MM.1S (cell line): ENCODE measurements at regions not wholly inside any gene's neighbourhood (a gene's known extent, or its start where the extent isn't known, plus 50 kb on each side); places are given as distances from the start of the nearest gene placed in this dataset.

Experiments
- DNase-seq: peaks from one replicate; pipeline ENCODE4 v3.0.0-alpha.2; 2015
- H2AFZ ChIP-seq: fragments of 300-600 bp; sonication (generic); 2 replicates; pipeline ENCODE4 v1.6.0; 2016; ENCODE audit warnings: antibody characterized with exemption, low read length
- H3F3A ChIP-seq: fragments of 300-600 bp; sonication (generic); 2 replicates; pipeline ENCODE4 v1.6.1; 2016; ENCODE audit warnings: mild to moderate bottlenecking, antibody characterized with exemption, low read length, moderate library complexity, mixed read lengths; ENCODE audit not compliant: insufficient read depth
- H3K27ac ChIP-seq: fragments of 300-600 bp; sonication (generic); 2 replicates; pipeline ENCODE4 v1.5.1; 2016; ENCODE audit warnings: mild to moderate bottlenecking, low read length
- H3K27me3 ChIP-seq: fragments of 300-600 bp; sonication (generic); replicated peaks from 2 replicates; pipeline ENCODE4 v1.6.0; 2016; ENCODE audit warnings: low read length; ENCODE audit not compliant: insufficient read depth
- H3K36me3 ChIP-seq: fragments of 300-600 bp; sonication (generic); replicated peaks from 2 replicates; pipeline ENCODE4 v1.6.1; 2016; ENCODE audit warnings: mild to moderate bottlenecking, low read length, mixed read lengths; ENCODE audit not compliant: insufficient read depth
- H3K4me1 ChIP-seq: fragments of 300-600 bp; sonication (generic); 2 replicates; pipeline ENCODE4 v1.6.1; 2016; ENCODE audit warnings: low read length, mixed read lengths
- H3K4me2 ChIP-seq: fragments of 300-600 bp; sonication (generic); 2 replicates; pipeline ENCODE4 v1.6.0; 2016; ENCODE audit warnings: low read depth, low read length
- H3K4me3 ChIP-seq: fragments of 300-600 bp; sonication (generic); 2 replicates; pipeline ENCODE4 v1.5.1; 2016; ENCODE audit warnings: low read length, mixed read lengths
- H3K79me2 ChIP-seq: fragments of 300-600 bp; sonication (generic); 2 replicates; pipeline ENCODE4 v1.6.1; 2016; ENCODE audit warnings: mixed run types, low read length, mixed read lengths
- H3K9ac ChIP-seq: fragments of 300-600 bp; sonication (generic); 2 replicates; pipeline ENCODE4 v1.6.1; 2016; ENCODE audit warnings: low read length, mixed read lengths
- H3K9me2 ChIP-seq: fragments of 300-600 bp; sonication (generic); replicated peaks from 2 replicates; pipeline ENCODE4 v1.6.1; 2016; ENCODE audit warnings: mild to moderate bottlenecking, low read length, mixed read lengths; ENCODE audit not compliant: insufficient read depth
- H3K9me3 ChIP-seq: fragments of 300-600 bp; sonication (generic); replicated peaks from 2 replicates; pipeline ENCODE4 v1.6.1; 2016; ENCODE audit warnings: mild to moderate bottlenecking, low read length, mixed read lengths; ENCODE audit not compliant: insufficient read depth
- H4K20me1 ChIP-seq: fragments of 300-600 bp; sonication (generic); 2 replicates; pipeline ENCODE4 v1.6.1; 2016; ENCODE audit warnings: mild to moderate bottlenecking, low read length, moderate library complexity, mixed read lengths; ENCODE audit not compliant: insufficient read depth
- CTCF ChIP-seq: fragments of 300-600 bp; sonication (generic); IDR thresholded peaks from 2 replicates; pipeline ENCODE4 v1.5.1; 2016; ENCODE audit warnings: antibody characterized with exemption, low read length, mixed read lengths
- EZH2 ChIP-seq: fragments of 300-600 bp; sonication (generic); optimal IDR thresholded peaks from 2 replicates; pipeline ENCODE3; 2017; ENCODE audit warnings: low read depth, mild to moderate bottlenecking, antibody characterized with exemption, low read length, mixed read lengths
- EZH2phosphoT487 ChIP-seq: fragments of 300-600 bp; sonication (generic); IDR thresholded peaks from 2 replicates; pipeline ENCODE4 v1.6.1; 2018; ENCODE audit warnings: antibody characterized with exemption, low read length

DNA sequence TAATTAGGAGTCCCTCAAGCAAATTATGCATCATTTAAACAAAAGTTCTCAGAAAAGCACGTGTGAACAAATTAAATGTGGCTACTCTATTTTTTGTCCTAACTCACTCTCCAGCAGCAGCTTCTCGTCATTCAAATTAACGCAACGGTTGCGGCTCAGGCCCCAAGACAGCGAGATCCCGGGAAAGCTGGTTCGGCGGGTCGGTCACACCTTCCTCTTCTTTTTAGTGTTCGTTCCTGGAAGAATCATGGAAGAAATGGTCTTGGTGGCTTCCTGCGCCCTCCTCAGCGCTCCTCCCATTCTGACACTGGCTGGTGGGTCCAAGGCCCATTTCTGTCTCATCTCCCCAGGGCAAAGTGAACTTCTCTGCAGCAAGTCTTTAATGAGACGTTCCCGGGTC is 382.8 kb upstream of the IRX1 start:
- Histone ChIP-seq H3K9ac (no peak overlapping the region), H3K9me3 (no peaks in the 10 kb centered on the region), H3K36me3 (no peaks in the 10 kb centered on the region), H4K20me1 (no peaks in the 10 kb centered on the region), H3K27ac (no peak overlapping the region), H3F3A (no peaks in the 10 kb centered on the region), H3K27me3 (no peaks in the 10 kb centered on the region), H3K79me2 (no peaks in the 10 kb centered on the region), H2AFZ (no peak overlapping the region), H3K4me2 (no peak overlapping the region), H3K9me2 (no peaks in the 10 kb centered on the region), H3K4me3 (no peak overlapping the region), H3K4me1 (no peaks in the 10 kb centered on the region)
- TF ChIP-seq EZH2phosphoT487 = no peak
- TF ChIP-seq CTCF = no peak
- no peak for TF ChIP-seq EZH2
- DNase-seq = no peak

- TF ChIP-seq EZH2 (no peak), CTCF (no peak), EZH2phosphoT487 (no peak)
- no peak overlapping the region for H3K27ac ChIP-seq
- H3K4me2 ChIP-seq = no peak overlapping the region
- no peaks in the 10 kb centered on the region for H3F3A ChIP-seq
- H3K9me3 ChIP-seq = no peaks in the 10 kb centered on the region
- no peaks in the 10 kb centered on the region for H3K9me2 ChIP-seq
- H3K27me3 ChIP-seq = no peaks in the 10 kb centered on the region
- no peaks in the 10 kb centered on the region for H4K20me1 ChIP-seq
- no peaks in the 10 kb centered on the region for H3K4me1 ChIP-seq
- no peak overlapping the region for H3K9ac ChIP-seq
- H3K79me2 ChIP-seq = no peaks in the 10 kb centered on the region
- DNase-seq = no peak
- H3K4me3 ChIP-seq = no peak overlapping the region
- H2AFZ ChIP-seq = no peak overlapping the region
- no peaks in the 10 kb centered on the region for H3K36me3 ChIP-seq
Observed at GRCh38 chr5:3210531-3210930, 385.1 kb upstream of the IRX1 start.

- Histone ChIP-seq H3K36me3 (no peaks in the 10 kb centered on the region), H3K4me1 (no peaks in the 10 kb centered on the region), H3F3A (no peaks in the 10 kb centered on the region), H4K20me1 (no peaks in the 10 kb centered on the region), H2AFZ (no peak overlapping the region), H3K9me2 (no peaks in the 10 kb centered on the region), H3K9ac (no peak overlapping the region), H3K27ac (no peak overlapping the region), H3K4me2 (no peak overlapping the region), H3K9me3 (no peaks in the 10 kb centered on the region), H3K4me3 (no peak overlapping the region), H3K79me2 (no peaks in the 10 kb centered on the region), H3K27me3 (no peaks in the 10 kb centered on the region)
- TF ChIP-seq EZH2phosphoT487 (no peak), CTCF (no peak), EZH2 (no peak)
- no peak for DNase-seq
Observed at GRCh38 chr5:3209918-3210317, 385.7 kb upstream of the IRX1 start.
